NCI-H1048 (cell line): ENCODE measurements at regions not wholly inside any gene's neighbourhood (a gene's known extent, or its start where the extent isn't known, plus 50 kb on each side); places are given as distances from the start of the nearest gene placed in this dataset.

Source experiments
- DNase-seq: peaks from one replicate; lab custom pipeline; 2025; lab: John Stamatoyannopoulos, UW

- no peak for DNase-seq
These were observed 191.6 kb upstream of the CADM1 start for GRCh38 chr11:115695677-115696364.

GRCh38 chr11:115693002-115693401 is 188.8 kb upstream of the CADM1 start:
- DNase-seq: no peak

DNA sequence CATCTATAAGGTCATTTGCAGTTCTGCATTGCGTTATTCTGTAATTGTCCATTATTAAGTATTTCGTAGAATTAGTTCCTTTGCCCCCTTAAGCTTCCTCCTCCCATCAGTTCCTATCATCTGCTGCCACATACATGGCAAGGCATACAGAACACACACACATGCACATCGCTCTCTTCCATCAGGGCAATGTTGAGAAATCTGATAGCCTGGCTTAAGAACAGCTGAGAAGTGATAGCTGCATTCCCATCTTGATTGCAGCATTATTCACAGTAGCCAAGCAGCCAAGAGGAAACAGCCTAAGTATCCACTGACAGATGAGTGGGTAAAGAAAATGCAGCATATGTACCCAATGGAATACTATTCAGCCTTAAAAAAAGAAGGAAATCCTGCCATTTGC is 186.8 kb upstream of the CADM1 start:
- no peak for DNase-seq

- no peak for DNase-seq
These were observed 183.7 kb upstream of the CADM1 start for GRCh38 chr11:115687934-115688333.

- DNase-seq: no peak
These were observed 180.5 kb upstream of the CADM1 start for GRCh38 chr11:115684699-115685098.

GRCh38 chr11:115684135-115684534 is 179.9 kb upstream of the CADM1 start:
- DNase-seq: no peak

GRCh38 chr11:115682888-115683287 is 178.7 kb upstream of the CADM1 start:
- no peak for DNase-seq

- DNase-seq: no peak
These were observed 177.9 kb upstream of the CADM1 start for GRCh38 chr11:115682101-115682500.

- no peak for DNase-seq
These were observed 175.7 kb upstream of the CADM1 start for GRCh38 chr11:115679945-115680344.

GRCh38 chr11:115678942-115679341 is 174.7 kb upstream of the CADM1 start:
- DNase-seq: no peak

DNA sequence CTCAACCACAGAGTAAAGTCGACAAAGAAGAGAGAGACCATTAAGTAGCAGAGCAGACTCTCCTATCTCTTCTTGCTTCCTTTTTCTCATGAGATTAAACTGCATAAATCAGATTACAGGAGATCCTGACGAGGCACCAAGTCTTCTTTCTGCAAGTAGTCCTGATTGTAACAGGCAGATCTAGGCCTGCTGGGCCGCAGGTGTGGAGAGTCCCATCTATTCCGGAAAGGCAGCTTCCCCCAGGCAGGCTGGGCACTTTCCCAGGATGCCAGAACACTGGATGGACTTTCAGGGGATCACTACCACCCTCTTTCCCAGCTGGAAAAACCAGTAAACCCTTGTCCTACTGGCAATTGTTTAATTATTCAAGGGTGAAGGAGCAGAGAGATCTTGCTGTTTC is 173.0 kb upstream of the CADM1 start:
- DNase-seq: no peak

DNA sequence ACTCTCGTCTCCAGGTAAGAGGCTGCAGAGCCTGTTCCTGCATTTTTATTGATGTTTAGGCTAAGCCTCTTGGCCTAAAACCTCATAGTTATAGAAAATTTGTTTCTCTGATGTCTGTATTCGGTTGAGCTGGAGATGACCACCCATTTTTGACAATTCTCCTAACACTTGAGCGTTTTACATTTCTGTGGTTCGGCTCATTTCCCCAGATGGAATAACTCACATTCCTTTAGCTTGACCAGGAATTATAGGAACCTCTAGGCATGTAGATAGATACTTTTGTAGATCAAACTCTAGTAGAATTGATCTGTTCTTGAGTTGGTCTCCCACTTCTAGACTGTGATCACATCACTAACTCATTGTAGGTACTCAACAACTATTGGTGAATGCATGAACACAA is 172.6 kb upstream of the CADM1 start:
- no peak for DNase-seq

GRCh38 chr11:115676206-115676605 is 172.0 kb upstream of the CADM1 start:
- DNase-seq: no peak

DNA sequence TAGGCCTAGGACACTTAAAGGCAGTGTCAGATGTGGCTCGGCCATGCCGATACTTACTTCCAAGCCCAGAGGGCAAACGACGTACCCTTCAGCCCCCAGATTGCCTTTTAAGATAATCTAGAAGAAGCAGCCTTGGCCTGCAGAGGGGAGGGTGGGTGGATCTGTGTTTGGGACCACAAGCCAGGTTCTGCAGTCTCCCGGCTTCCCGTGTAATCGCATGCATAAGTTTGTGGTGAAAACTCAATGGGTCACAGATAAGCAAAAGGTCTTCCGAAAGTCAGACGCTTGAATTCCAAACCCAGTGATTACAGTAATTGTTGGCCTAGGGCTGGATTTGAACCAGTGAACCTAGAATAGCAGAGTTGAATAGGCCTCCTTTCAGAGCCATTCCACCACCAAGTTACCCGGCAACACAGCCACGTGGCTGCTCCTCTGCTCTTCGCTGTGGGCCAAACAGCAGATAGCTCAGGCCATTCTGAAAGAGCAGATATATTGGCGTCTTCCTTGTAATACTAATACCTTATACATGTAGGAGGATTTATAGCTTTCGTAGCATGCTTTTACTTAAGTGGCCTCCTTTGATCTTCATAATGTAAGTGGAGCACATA is 170.8 kb upstream of the CADM1 start:
- no peak for DNase-seq

DNA sequence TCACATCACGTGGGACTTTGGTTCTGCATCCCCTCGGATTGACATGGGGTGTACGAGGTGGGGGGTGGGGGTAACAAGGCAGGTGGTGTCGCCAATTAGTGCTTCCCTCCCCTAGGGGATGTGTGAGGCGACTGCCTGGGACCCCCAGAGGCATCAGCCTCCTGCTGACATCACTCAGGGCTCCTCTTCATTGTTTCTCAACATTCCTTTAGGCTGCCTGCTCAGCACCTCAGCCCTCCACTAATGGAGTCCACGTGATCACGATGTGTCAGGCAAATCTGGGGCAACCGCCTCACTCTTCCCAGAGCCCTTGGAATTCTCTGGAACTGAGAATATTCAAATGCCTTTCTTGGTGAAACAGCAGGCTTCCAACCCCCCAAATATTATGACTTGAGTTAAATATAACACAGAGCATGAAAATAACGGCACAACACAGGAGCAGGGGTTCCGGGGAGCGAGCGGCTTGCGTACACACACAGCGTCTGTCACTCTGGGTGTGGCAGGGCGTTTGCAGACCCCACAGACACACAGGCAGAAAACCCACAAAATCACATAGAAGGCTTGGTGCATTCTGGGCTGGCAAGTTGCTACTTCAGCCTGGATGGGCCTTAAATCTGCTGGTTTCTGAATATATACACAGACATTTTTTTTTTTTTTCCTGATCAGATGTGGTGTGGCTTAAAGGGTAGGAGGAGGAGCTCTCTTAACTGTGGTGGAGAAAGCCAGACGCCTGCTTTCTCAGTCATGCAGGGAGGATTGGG is 170.1 kb upstream of the CADM1 start:
- DNase-seq: no peak

DNA sequence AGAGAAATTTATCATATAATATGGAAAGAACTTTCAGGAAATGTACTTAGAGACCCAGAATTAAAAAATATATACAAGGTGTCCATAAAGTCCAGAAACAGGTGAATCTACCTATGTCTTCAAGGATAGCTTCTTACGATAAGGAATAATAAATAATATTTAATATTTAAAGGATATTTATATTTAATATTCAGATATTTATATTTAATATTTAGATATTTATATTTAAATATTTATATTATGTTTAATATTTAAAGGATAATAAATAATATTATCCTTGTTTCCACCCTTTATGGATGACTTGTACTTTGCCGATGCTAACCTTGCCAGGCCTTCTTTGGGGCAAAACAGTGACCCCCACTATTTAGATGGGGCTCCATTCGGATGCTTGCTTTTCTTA is 169.5 kb upstream of the CADM1 start:
- DNase-seq: no peak

DNA sequence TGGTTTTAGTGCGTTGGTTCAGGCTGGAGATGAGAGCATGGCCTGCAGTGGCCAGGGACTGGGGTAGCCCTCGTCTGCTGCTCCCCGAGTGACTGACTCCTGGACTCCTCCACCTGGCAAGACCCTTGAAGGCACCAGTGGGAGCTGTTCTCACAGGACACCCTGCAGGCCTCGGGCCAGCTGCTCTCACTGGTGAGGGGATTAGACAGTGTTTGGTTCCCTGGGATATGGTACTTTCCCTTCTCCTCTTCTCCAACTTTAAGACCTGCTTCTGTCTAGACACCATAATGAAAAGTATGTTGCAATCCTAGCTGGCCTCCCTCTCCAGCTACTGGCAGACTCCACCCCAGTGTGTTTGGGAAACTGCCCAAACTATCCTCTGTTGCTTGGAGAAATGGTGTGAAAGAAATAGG is 168.8 kb upstream of the CADM1 start:
- no peak for DNase-seq

DNA sequence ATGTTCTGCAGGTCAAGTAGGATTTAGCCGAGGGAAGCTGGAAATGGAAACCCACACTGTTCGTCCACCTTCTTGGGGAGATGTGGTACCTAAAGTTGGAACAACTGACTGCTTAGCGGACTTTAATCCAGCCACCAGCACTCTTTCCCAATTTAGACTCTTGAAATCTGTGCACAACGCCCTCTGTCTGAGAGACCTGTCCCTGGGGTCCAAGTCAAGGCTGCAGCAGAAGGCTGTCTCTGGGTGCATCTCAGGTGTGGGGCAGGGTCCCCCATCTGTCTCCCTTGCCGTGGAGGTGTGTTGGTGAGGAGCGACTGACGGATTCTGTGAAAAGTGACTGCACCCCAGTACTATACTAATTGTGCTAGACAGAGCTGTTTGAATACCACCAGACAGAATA is 168.2 kb upstream of the CADM1 start:
- DNase-seq: no peak

DNA sequence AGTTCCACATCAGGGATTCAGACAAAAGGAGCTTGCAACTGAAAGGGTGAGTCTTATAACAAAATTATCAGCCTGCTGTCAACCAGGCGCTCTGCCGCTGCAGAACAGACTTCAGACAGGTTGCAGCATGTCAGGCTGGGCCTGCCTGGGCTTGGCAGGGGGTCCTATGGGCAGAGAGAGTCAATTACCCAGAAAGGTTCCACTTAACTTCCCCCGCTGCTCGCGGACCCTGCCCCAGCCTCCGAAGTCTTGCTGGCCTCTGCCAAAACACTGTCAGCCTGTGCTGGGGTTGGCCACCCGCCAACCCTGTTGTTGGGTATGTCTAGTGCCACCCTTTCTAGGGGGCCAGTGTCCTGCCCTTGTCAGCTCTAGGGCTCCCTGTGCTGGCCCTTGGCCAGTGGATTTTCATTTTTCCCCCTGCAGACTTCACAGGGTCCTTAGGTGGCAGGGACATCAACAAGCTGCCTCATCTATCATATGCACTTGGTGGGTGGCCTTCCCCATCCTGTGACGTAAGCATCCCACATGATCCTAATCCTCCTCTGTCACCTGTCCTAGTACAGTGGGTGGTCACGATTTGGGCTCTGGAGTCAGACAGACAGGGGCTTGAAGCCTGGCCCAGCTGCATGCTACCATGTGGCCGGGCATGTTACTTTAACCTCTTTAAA is 166.5 kb upstream of the CADM1 start:
- DNase-seq: no peak

GRCh38 chr11:115665958-115666357 is 161.7 kb upstream of the CADM1 start:
- no peak for DNase-seq

DNA sequence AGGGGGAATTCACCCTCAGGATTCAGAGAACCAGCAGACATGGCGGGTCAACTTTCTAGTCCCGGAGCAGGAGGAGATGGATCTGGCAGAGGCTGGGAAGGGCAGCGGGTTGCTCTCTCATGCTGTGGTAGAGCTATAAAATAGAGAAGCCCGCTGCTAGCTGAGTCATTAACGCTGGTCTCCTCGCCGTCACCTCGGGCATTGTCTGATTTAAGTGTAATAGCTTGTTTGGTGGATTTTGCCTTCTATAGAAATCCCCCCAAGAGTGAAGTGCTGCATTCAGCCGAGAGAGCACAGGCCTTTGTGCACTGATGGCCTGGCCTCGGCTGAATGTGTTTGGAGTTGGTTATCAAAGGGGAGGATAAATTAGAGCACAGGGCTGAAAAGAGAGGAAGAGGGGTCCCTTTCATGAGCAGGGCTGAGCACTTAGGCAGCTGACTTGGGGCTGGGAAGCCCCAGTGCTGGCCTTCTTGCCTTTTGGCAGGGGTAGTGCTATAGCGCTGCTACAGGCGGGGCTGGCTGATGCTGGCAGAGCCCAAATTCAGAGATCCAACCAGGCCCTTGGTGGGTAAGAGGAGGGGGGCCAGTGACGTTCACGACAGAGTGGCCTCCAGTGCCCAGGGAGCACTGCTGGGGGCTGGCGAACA is 161.1 kb upstream of the CADM1 start:
- DNase-seq: no peak

DNA sequence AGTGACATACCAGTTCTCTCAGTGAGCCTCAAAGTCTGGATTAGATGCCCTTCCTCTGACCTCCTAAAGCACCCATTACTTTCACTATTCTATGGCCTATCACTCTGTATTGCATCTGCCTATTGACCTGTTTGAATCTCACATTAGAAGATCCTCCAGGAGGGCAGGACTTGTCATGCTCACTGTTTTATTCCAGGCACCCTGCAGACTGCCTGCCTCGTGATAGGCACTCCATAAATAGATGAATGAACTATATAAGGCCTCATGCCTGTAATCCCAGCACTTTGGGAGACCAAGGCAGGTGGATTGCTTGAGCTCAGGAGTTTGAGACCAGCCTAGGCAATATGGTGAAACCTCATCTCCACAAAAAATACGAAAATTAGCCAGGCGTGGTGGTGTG is 160.1 kb upstream of the CADM1 start:
- DNase-seq: no peak
